ENCODE measurements at regions not wholly inside any gene's neighbourhood (a gene's known extent, or its start where the extent isn't known, plus 50 kb on each side); places are given as distances from the start of the nearest gene placed in this dataset.

- Mint-ChIP-seq H3K9me3 (no peaks in the 10 kb centered on the region), H3K27ac (ENCODE audit: unreplicated experiment) (no peak overlapping the region), H3K36me3 (ENCODE audit: low read depth) (no peaks in the 10 kb centered on the region), H3K4me3 (no peak overlapping the region), H3K27me3 (ENCODE audit: low read depth) (peaks cover 8% of the 10 kb centered on the region), H3K4me1 (no peaks in the 10 kb centered on the region)
- TF ChIP-seq, protein P1, sequence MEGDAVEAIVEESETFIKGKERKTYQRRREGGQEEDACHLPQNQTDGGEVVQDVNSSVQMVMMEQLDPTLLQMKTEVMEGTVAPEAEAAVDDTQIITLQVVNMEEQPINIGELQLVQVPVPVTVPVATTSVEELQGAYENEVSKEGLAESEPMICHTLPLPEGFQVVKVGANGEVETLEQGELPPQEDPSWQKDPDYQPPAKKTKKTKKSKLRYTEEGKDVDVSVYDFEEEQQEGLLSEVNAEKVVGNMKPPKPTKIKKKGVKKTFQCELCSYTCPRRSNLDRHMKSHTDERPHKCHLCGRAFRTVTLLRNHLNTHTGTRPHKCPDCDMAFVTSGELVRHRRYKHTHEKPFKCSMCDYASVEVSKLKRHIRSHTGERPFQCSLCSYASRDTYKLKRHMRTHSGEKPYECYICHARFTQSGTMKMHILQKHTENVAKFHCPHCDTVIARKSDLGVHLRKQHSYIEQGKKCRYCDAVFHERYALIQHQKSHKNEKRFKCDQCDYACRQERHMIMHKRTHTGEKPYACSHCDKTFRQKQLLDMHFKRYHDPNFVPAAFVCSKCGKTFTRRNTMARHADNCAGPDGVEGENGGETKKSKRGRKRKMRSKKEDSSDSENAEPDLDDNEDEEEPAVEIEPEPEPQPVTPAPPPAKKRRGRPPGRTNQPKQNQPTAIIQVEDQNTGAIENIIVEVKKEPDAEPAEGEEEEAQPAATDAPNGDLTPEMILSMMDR (conservative IDR thresholded peaks at IDR 0.05) = no peak
- DNase-seq (ENCODE audit: low read depth, low spot score) = no peak
Observed at GRCh38 chr6:2354138-2354491, 108.7 kb upstream of the GMDS start.

DNA sequence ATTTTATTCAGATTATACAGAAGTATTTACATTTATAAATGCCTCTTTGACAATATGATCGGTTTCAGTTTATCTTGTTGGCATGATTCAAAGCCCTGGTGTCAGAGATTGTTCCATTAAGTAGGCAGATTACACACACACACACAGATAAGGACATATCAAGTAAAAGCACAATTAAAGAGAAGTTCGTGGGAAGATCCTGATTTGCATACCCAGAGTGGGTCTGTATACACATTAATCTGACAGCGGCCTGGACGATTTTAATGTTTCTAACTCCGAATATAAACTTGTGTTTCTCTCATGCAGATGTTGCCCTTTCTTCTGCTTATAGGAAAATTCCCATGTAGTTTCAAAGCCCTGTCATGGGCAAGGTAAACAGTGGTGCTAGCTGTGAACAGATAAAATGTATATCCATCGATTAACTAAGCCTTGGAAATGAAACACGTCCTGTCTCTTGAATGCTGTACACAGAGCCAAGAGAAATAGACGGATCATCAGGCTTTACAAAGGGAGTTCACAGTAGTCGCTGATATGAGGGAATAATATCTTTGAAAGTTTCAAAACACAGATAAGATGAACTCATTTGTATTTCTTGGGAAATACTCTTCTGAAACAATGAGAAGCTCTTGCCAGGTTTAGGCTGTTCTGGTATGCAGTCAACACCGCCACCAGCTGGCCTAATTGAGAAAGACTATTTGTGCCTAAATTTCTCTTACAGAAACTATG is 108.2 kb upstream of the GMDS start:
- Mint-ChIP-seq H3K27me3 (ENCODE audit: low read depth) (peaks cover 8% of the 10 kb centered on the region), H3K4me1 (no peaks in the 10 kb centered on the region), H3K4me3 (no peak overlapping the region), H3K9me3 (peaks cover 2% of the 10 kb centered on the region), H3K36me3 (ENCODE audit: low read depth) (no peaks in the 10 kb centered on the region), H3K27ac (ENCODE audit: unreplicated experiment) (no peak overlapping the region)
- TF ChIP-seq, protein P1 (conservative IDR thresholded peaks at IDR 0.05) = peak; percentile 94
- peak; percentile 54 for DNase-seq (ENCODE audit: low read depth, low spot score)

GRCh38 chr6:2351807-2352431 is 106.5 kb upstream of the GMDS start:
- Mint-ChIP-seq H3K4me3 (no peak overlapping the region), H3K27ac (ENCODE audit: unreplicated experiment) (no peak overlapping the region), H3K36me3 (ENCODE audit: low read depth) (no peaks in the 10 kb centered on the region), H3K27me3 (ENCODE audit: low read depth) (peaks cover 8% of the 10 kb centered on the region), H3K4me1 (no peaks in the 10 kb centered on the region), H3K9me3 (peaks cover 3% of the 10 kb centered on the region)
- no peak for DNase-seq (ENCODE audit: low read depth, low spot score)
- TF ChIP-seq, protein P1 (conservative IDR thresholded peaks at IDR 0.05) = no peak

GRCh38 chr6:2351090-2351489 is 105.7 kb upstream of the GMDS start:
- H3K36me3 Mint-ChIP-seq (ENCODE audit: low read depth) = no peaks in the 10 kb centered on the region
- H3K4me3 Mint-ChIP-seq = no peak overlapping the region
- H3K27me3 Mint-ChIP-seq (ENCODE audit: low read depth) = peaks cover 5% of the 10 kb centered on the region
- TF ChIP-seq, protein P1 (conservative IDR thresholded peaks at IDR 0.05) = no peak
- H3K4me1 Mint-ChIP-seq = no peaks in the 10 kb centered on the region
- H3K9me3 Mint-ChIP-seq = peaks cover 3% of the 10 kb centered on the region
- no peak for DNase-seq (ENCODE audit: low read depth, low spot score)
- no peak overlapping the region for H3K27ac Mint-ChIP-seq (ENCODE audit: unreplicated experiment)

DNA sequence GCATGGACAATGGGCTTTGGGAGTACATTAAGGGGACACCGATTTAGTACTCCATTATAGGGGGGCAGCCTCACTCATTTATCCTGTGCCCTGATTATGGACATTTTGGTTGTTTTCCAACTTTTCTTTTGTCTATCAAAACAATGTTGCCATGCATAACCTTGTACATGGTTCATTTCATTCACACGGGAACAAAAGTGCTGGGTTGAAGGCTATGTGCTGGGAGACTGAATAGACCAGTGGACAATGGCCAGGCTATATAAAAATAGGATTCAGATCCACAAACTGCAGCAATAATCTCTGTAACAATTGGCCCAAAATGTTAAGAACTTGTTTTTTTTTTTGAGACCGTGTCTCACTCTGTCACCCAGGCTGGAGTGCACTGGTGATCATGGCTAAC is 100.7 kb upstream of the GMDS start:
- no peaks in the 10 kb centered on the region for H3K36me3 Mint-ChIP-seq (ENCODE audit: low read depth)
- H3K4me3 Mint-ChIP-seq = no peak overlapping the region
- H3K9me3 Mint-ChIP-seq = peaks cover 3% of the 10 kb centered on the region
- no peaks in the 10 kb centered on the region for H3K4me1 Mint-ChIP-seq
- no peaks in the 10 kb centered on the region for H3K27me3 Mint-ChIP-seq (ENCODE audit: low read depth)
- TF ChIP-seq, protein P1 (conservative IDR thresholded peaks at IDR 0.05) = no peak
- H3K27ac Mint-ChIP-seq (ENCODE audit: unreplicated experiment) = no peak overlapping the region
- no peak for DNase-seq (ENCODE audit: low read depth, low spot score)

All from neural crest cell (in vitro differentiated cells).